ENCODE measurements at regions not wholly inside any gene's neighbourhood (a gene's known extent, or its start where the extent isn't known, plus 50 kb on each side); places are given as distances from the start of the nearest gene placed in this dataset.

DNA sequence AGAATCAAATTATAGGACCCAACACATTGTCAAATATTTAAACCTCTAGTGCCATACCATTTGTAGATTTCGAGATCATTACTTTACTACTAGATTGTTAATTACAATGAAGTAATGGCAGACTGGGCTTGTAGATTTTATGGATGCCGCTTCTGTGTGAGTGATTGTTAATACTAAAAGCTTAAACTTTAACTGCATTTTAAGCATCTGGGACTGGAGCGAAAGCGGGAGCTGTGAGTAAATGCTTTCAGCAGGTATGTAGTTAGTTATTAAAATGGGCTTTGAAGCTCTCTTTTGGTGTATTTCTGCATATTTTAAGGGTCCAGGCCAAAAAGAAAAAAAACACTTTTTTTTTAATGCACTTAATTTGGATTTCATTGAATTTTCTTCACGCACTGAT lies 519.3 kb downstream of the MED13L start:
- no peak for DNase-seq

DNA sequence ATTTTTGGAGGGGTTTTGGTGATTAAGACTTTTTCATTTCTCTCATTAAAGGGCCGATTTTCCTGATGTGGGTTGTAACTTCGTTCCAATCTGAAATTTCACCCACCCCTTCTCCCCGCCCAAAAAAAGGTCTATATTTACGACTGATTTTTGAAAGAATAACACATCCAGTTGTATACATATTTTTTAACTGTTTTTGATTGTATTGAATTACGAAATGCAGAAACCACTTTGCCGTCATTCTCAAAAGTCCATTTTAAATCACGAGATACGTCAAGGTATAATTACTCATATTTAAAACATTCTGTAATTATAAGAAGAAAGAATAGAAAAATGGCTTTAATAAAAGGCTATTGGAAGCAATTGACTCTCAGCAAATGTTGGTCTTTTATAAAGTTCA lies 520.7 kb downstream of the MED13L start:
- no peak for DNase-seq

DNA sequence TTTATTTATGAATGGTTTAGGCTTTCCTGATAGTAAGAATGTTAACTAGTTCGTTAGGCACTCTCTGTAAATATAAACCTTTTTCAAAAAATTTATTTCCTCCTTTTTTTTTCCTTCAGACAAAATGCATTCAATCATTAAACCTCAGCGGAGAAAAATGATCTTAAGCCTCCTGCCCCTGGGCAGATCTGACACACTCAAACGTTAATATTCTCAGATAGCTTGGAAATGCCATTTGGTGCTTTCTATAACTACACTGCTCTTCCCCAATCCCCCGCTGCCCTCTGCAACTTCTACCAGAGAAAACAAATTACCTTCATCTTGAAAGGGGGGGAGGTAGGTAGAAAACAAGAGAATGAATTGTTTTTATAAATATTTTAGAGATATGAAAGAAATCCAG lies 521.2 kb downstream of the MED13L start:
- DNase-seq, result no peak

DNA sequence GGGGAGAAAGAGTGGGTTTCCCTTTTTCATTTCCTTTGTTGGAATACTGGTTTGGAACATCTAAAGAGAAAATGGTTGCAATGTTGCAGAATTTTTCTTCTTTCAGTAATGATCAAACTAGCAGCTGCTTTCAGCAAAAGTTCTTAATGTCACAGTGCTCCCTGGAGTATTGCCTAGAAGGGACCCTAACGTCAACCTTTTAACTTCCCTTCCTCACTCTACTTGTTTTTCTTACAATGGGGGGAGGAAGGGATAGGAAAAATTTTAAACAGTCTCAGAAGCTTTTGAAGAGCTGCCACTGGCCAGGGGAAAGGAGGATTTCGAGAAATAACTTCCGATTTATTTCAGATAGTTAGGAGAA lies 521.8 kb downstream of the MED13L start:
- no peak for DNase-seq

DNA sequence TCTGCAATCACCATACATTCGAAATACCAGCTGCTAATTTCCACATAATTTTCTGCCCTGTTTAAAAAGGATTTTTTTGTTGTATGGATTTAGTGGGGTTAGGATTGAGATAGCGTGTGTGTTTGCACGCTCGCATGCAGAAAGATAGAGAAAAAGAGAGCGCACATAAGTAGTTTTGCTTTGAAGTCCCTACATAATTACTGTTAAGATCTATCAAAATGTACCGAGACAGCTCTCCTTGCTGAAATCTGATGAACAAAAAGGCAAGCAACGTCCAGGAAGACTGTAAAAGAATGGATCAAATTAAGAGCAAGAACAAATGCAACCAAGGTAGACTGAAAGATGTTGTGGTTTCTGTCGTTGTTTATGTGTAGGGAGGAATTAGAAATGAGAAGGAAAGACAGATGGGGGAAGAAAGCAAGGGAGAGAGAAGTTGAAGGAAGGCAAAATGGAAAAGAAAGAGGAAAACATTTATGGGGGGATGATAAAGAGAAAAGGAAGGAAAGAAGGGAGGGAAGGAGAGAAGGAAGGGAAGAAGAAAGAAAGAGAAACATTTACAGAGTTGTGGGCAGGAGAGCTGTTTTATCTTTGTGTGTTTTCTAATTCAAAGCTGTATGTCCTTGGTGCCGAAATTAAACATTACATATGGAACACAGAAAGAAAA lies 522.3 kb downstream of the MED13L start:
- no peak for DNase-seq

DNA sequence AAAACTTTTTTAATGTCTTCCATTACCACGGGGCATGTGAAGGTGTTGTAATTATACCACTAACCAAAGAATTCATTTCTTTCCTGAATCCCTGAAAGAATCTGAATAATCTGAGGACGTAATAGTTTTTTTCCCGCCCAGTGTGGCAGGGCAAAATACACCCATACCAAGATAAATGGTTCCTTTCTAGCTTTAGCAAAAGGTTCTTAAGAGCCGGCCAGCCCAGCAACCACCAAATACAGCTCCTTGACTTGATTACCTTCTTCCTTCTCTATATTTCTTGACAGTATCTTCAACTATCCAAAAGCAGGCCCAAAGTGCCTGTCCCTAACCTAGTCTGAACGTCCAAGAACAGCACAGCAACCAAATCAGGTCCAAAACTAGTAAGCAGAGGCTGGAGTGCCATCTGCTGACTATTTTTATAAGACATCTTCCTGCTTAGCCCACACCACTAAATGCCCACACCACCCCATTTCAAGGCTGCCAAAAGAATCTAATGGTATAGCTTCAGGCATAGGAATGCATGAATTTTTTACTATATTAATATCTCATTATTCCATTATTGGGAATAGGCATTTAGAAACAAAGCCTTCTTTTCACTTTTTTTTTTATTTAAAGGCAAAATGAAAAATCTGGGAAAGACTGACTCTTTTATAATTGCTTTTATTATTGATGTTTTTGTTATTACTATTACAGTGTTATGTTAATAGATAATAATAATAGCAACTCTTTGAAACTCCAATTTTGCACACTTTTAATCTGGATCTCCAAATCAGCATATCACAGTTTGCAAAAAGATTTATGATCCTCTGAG lies 524.4 kb downstream of the MED13L start:
- no peak for DNase-seq

DNA sequence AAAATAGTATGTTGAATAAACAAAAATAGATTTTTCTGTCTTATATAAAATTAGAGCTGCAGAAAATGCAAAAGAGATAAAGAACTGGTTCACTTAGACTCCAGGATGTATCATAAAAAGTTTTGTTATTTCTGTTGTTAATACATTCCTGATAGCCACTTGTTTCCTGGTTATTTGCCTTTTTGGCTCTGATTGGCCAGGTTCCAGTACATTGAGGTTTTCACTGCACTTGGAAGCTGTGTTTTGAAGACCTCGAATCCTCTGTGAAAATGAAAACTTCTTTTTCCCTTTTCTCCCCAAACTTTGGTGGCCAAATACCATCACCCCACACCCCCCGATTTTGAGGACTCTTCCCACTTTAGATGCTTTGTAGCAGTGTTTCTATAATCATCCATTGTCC lies 525.3 kb downstream of the MED13L start:
- DNase-seq, result no peak

DNA sequence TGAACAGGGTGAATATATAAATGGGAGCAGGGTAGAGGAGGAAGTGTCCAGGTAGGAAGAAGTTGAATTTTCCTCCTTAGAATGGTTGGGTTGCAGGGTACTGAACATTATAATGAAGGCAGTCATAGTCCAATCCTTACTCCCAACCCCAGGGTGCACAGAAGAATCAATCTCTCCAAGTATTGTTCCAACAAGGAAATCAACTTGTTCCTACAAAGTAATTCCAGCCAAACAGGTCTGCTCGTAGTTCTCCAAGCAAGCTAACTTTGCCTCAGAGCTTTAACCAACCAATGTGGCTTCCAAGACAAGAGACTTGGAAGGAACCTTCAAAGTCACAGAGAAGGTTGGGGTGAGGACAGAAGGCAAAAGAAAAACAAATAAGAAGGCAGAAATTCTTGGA lies 527.2 kb downstream of the MED13L start:
- DNase-seq, result no peak

DNA sequence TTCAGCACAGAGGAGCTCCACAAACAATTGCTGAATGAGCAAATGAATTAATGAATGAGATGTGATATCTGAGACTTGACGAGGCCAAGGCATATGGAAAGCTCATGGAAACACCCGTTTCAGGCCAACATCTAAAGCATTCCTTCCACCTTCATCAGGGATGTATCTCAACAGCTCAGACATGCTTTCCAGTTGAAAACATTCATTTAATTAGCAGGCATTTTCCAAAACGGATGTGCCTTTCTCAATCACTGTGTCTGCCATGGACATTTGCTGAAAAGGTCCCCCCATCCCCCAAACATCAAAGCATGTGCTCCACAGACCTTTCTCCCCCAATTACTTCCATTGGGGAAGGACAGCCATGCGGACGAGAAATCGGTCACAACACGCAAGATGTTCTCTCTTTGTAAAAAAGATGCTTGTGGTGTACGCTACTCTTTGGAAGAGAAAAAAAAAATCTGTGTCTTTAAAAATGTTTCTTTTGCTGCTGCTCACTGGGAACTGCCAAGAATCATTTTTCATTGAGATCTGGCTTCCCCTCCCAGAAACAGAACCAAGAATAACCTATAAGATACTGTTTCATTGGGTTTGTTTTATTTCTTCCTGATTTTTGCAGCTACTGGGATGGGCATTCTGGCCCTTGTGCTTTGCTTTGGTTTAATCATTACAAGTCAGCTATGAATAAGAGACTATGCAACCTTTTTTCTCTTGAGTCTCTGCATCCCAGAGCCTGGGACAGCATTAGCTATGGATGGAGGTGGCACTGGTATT lies 528.2 kb downstream of the MED13L start:
- no peak for DNase-seq

DNA sequence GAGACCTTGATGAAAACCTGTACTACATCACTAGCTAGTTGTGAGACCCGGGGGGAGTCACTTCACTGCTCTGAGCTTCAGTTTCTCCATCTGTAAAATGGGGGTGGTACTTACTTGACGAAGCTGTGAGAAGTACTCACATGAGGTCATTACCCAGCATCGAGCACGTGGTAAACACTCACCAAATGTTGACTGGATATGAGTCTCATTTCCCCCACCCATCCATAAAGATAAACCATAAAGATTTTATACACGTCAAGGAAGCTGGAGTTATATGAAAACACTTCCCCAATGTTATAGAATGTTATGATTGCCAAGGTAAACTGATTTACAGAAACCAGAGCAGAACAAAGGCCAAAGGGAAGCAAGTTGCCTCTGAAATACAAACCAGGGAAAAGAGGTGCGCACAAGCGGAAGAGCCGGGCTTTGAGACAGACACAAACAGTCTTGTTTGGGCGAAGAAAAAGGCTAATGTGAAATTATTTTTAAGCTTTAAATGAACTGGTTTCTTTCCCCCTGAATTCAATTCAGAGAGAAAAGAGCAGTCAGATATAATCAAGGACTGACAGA lies 536.8 kb downstream of the MED13L start:
- DNase-seq, result no peak

DNA sequence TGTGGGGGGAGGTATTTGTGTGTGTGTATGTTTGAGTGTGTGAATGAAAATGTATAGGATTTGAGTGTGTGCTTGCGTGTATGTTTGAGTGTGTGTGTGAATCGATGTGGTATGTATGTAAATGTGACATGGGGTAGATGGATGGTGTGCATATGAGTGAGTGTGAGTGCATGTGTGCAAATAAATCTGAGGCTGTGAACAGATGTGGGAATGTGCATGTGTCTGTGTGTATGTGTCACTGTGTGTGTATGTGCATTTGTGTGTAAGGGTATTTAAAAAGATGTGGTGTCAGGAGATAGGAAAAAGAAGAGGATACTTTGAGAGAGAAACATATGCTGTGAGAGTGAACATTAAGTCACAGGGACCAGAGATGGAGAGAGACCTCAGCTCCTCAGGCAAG lies 539.6 kb downstream of the MED13L start:
- no peak for DNase-seq

DNA sequence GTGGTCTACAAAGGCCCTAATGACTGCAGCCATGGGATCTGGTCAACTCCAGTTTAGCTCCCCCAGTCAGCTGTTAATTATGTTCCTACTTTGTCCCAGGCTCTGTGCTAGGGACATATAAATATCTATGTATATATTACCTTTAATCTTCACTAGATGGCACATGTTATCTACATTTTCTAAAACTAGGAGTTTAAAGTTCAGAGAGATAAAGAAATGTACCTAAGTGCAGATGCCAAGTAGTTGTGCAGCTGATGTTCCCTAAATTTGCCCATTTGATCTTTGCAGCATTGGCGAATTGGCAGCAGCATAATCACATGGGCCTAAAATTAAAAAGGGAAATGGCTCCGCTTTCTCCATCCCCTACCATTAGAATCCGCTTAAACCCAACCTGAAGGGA lies 541.1 kb downstream of the MED13L start:
- DNase-seq, result no peak

DNA sequence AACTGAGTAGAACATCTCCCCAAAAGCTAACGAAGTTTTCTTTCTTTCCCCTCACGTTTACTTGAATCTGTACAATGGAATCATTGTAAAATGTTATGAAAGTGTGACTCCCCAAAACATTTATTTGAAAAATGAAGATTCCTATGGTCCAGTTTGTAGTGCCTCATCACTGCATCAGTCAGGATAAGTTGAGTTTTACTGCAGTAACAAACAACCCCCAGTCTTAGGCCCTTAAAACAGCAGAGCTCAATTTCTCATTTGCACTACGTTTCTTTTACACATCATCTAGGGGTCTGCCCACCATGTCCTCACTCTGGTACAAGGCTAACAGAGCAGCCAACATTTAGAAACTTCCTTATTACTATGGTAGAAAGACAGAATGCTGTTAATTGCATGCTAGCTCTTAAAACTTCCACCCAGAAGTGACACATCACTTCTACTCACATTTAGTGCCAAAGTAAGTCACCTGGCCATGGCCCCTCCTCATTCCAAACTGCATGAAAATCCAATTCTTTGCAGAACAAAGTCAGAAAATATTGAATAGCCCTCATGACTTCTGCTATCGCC lies 546.4 kb downstream of the MED13L start:
- no peak for DNase-seq

DNA sequence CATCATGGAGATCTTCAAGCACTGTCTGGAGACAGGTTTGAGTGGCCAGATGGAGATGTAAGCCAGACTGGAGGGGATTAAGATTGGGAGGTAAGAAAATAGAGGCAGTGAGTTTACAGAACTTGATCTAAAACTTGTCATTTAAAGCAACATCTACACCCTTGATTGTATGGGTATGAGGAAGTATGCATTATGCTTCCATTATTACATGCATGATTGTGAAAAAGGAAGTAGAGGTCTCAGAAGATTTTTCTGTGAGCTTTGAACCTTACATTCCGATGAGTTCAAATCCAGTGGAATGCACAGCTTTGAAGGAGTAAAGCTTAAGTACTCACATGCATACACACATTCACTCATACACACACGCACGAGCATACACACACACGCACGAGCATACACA lies 550.8 kb downstream of the MED13L start:
- no peak for DNase-seq

DNA sequence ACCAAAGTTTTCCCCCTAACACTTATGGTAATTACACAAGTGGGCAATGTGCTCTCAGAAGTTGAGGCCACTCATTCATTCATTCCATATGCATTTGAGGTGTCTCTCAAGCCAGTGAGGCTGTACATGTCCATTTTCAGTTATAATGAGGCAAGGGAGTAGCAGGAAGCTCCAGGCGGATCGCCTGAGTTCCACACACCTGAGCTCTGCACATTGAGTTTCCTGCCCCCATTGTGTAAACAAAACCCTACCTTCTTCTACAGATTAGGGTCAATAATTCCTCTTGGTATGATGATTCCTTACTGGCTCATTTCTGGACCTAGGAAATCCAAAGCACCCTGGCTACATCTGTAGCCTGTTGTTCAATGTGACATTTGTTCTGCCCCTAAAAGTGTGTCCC lies 555.3 kb downstream of the MED13L start:
- no peak for DNase-seq

DNA sequence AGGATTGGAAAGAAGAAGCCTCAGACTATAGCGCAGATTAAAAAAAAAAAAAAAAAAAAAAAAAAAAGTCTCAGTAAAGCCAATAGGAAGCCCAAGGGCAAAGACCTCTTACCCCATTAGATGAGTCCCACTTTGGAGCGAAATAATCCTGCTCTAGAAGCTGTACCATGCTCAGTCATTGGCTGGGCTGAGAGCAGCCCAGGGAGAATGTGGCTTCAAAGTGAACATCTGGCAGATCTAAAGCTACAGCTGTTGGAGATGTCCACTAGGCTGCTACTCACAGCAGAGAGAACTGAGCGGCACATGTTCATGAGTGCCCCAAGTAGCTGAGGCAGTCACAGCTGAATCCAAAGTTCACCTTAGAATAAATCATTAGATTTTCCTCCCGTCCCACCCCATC lies 560.9 kb downstream of the MED13L start:
- no peak for DNase-seq

DNA sequence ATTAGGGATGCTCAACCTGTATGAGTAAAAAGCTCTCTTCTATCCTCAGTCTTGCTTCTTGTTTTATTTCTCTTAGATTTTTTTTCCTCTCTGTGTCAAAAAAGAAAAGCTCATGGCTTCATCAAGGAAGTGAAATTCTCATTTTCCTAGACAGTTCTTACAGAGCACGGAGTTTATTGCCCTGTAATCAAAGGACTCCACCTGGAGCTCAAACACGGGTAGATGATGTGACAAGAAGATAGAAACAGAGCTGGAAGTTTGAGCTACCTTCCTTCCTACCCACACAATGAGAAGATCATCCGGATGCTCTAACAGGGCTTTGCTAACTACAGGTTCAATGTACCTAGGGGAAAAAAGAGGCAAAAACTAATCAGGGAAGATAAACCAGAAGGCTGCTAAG lies 564.8 kb downstream of the MED13L start:
- no peak for DNase-seq

DNA sequence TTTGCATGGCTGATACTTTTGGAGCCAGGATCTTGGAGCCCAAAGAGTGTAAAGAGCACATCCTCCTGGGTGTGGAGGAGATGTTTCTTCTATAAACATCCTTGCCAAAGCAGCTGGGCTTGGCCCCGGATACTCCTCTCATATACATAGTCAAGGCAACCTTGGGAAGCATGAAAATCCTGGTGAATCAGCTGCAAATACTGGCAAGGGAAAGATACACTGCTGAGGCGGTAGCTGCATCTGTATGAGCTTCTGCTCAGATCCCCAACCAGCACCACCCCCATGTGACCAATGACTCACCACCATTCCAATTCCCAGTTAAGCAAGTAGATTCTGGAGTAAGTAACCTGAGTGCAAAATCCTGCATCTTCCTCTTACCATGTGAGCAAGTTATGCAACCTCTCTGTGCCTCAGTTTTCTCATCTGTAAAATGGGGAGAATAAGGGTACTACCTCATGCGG lies 567.4 kb downstream of the MED13L start:
- no peak for DNase-seq

DNA sequence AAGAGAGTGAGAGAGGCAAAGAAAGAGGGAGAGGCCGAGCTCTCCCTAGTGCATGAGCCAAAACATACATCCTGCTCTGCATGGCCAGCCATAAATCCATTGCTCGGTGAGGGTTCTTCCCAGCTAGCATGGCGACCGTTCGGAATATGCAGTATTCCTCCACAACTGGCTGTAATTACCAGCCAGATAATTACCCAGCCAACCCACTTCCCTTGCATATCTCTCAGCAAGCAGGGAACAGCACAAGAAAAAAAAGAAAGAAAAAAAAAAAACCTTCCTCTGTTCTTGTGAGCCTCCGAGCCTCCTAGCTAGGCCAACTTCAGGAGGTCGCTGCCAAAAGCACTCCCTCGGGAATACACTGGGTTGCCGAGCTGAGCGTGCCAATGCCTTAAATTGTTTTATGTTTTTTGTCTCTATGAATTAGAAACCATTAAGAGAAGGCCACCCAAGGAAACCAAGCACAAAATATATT lies 567.9 kb downstream of the MED13L start:
- no peak for DNase-seq

DNA sequence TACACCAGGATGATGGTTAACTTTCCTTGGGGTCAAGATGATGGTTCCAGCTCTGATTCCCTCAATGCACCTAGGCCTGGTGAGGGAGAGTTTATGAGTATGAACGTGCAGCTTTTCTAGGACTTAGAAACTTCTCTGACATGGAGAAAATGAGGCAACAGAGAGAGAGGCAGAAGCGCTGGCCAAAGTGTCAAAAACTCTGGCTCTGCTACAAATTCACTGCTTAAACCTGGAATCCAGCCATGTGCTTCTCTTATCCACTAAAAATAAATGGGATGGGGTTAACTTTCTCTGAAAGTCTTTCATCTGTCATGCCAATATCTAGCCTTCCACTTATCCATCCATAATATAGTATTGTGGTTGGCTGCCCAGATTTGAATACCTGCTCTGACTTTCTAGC lies 568.7 kb downstream of the MED13L start:
- no peak for DNase-seq

DNA sequence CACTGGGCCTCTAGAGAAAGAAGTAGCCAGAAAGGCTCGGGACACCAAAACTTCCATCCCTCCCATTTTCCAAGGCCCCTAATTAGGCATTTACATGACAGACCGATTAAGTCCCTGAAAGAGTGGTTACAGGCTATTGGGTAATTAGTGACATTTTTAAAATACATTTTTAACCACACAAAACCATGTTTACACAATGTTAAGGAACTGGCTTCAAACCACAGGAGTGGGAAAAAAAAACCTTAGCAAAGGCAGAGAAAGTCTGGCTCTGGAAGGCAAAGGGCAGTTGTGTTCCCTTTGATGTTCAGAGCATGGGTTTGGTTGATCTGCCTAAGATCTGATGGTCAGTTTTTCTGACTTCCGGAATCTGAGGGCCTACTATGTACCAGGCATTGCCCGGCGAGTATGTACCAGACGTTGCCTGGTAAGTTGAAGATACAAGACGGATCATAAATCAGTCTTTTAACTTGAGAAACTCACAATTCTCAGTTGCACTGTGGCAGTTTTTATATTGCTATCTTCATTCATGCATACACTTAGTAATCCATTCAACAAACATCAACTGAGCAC lies 576.5 kb downstream of the MED13L start:
- DNase-seq, result no peak

DNA sequence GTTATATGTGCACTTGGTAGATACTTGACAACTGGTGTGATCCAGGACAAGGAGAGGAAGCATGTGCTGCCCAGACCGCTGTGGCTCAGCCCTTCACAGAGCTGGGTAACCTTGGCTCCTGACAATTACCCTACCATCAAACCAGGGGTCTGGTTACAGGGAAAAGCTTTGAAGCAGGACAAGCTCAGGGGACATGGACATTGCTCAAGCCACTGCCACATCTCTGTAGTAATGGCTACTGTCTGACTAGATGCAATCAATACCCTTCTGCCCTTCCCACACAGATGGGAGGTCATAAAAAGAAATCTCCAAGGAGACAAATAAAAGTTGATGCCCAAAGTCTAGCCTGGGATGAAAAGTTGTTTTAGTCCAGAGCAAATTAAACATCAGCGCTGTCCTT lies 577.4 kb downstream of the MED13L start:
- no peak for DNase-seq

DNA sequence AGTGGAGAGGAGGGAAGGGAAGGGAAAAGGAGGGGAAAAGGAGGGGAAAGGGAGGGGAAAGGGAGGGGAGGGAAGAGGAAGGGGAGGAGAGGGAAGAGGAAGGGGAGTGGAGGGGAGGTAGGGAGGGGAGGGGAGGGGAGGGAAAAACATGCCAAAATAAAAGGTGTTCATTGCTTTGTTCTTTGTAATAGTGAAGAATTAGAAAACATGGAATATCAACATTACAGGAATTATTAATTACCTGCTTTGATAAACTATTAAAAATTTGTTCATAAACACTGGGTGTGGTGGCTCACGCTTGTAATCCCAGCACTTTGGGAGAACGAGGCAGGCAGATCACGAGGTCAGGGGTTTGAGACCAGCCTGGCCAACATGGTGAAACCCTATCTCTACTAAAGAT lies 579.2 kb downstream of the MED13L start:
- DNase-seq, result no peak
